CD4-positive, alpha-beta T cell treated with Interleukin-17A for 4 hours (primary cell): ENCODE measurements at regions not wholly inside any gene's neighbourhood (a gene's known extent, or its start where the extent isn't known, plus 50 kb on each side); places are given as distances from the start of the nearest gene placed in this dataset.

ENCODE experiments used
- DNase-seq: peaks from one replicate; pipeline ENCODE4 v3.0.0-alpha.2; 2020; ENCODE audit warnings: mixed read lengths

GRCh38 chr21:35792569-35793305 is 267.6 kb downstream of the SETD4 start:
- DNase-seq = no peak

- DNase-seq = no peak
Observed at GRCh38 chr21:35791541-35792325, 268.6 kb downstream of the SETD4 start.

- no peak for DNase-seq
Observed at GRCh38 chr21:35783721-35784120, 276.6 kb downstream of the SETD4 start.

GRCh38 chr21:35782667-35783066 is 277.7 kb downstream of the SETD4 start:
- no peak for DNase-seq

- no peak for DNase-seq
Observed at GRCh38 chr21:35780983-35781382, 279.3 kb downstream of the SETD4 start.

- DNase-seq = no peak
Observed at GRCh38 chr21:35779690-35780570, 280.4 kb downstream of the SETD4 start.

- DNase-seq = no peak
Observed at GRCh38 chr21:35779167-35779566, 281.2 kb downstream of the SETD4 start.

- DNase-seq = no peak
Observed at GRCh38 chr21:35777081-35777480, 283.2 kb downstream of the SETD4 start.

- no peak for DNase-seq
Observed at GRCh38 chr21:35775778-35776544, 284.4 kb downstream of the SETD4 start.

GRCh38 chr21:35770101-35770945 is 290.0 kb downstream of the SETD4 start:
- DNase-seq = no peak

- DNase-seq = no peak
Observed at GRCh38 chr21:35768187-35768586, 292.1 kb downstream of the SETD4 start.

- DNase-seq = no peak
Observed at GRCh38 chr21:35764586-35764985, 295.7 kb downstream of the SETD4 start.

- no peak for DNase-seq
Observed at GRCh38 chr21:35764077-35764476, 296.2 kb downstream of the SETD4 start.

GRCh38 chr21:35754583-35754982 is 305.7 kb downstream of the SETD4 start:
- DNase-seq = no peak

- no peak for DNase-seq
Observed at GRCh38 chr21:35753308-35753707, 307.0 kb downstream of the SETD4 start.

GRCh38 chr21:35751171-35751570 is 309.2 kb downstream of the SETD4 start:
- no peak for DNase-seq

GRCh38 chr21:35749904-35750303 is 310.4 kb downstream of the SETD4 start:
- DNase-seq = no peak

GRCh38 chr21:35748678-35749314 is 311.5 kb downstream of the SETD4 start:
- no peak for DNase-seq

GRCh38 chr21:35743571-35743970 is 316.8 kb downstream of the SETD4 start:
- no peak for DNase-seq

GRCh38 chr21:35738347-35738961 is 321.9 kb downstream of the SETD4 start:
- no peak for DNase-seq
